ENCODE measurements at regions not wholly inside any gene's neighbourhood (a gene's known extent, or its start where the extent isn't known, plus 50 kb on each side); places are given as distances from the start of the nearest gene placed in this dataset.

DNA sequence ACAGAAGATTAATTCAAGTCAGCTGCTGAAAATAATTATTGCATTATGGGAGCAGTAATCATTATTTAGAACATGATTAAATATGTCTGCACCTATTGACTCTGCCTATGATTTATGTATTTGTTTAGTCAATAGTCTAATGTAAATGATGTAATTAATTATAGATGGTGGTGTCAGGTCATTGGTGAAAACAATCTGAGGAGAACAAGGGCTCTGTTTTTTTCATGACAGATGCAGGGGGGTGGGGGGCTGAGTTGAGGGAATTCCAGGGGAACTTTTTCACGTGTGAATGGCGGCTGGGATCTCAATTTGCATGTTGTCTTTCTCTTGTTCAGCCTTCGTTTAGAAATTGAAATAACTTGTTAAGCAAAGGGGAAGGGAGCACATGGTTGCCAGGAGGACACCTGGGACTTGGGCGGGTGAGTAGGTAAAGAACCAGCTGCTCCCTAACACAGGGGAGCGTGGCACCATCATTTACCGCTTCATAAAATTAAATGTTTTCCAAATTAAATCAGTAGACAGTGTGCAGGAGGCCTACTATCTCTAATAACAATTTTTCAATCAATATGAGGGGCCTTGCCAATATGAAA, 65.4 kb downstream of the NKX6-1 start:
- TF ChIP-seq BHLHE40 (IDR thresholded peaks at IDR 0.05; ENCODE audit: low read length) = no peak
- no peak for TF ChIP-seq L3MBTL2 (IDR thresholded peaks at IDR 0.05)
- no peak for TF ChIP-seq REST (IDR thresholded peaks at IDR 0.05; ENCODE audit: borderline replicate concordance)
- TF ChIP-seq REST (CRISPR knock-in tag; IDR thresholded peaks at IDR 0.05; ENCODE audit: low read depth) = no peak
- no peak for TF ChIP-seq KAT7 (CRISPR knock-in tag; IDR thresholded peaks at IDR 0.05; ENCODE audit: borderline replicate concordance)
- no peak for TF ChIP-seq HCFC1 (IDR thresholded peaks at IDR 0.05; ENCODE audit: low read depth, low read length)
- TF ChIP-seq POLR2A (conservative IDR thresholded peaks at IDR 0.05) = no peak
- TF ChIP-seq LARP7 (IDR thresholded peaks at IDR 0.05) = no peak
- TF ChIP-seq ELF1 (tag; IDR thresholded peaks at IDR 0.05) = no peak
- TF ChIP-seq, protein P1, sequence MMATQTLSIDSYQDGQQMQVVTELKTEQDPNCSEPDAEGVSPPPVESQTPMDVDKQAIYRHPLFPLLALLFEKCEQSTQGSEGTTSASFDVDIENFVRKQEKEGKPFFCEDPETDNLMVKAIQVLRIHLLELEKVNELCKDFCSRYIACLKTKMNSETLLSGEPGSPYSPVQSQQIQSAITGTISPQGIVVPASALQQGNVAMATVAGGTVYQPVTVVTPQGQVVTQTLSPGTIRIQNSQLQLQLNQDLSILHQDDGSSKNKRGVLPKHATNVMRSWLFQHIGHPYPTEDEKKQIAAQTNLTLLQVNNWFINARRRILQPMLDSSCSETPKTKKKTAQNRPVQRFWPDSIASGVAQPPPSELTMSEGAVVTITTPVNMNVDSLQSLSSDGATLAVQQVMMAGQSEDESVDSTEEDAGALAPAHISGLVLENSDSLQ (IDR thresholded peaks at IDR 0.05) = no peak
- no peak for TF ChIP-seq NR2C2 (CRISPR knock-in tag; IDR thresholded peaks at IDR 0.05)
- TF ChIP-seq NR2C2 (tag; IDR thresholded peaks at IDR 0.05) = no peak

Data from K562 (cell line).